Activated naive CD4-positive, alpha-beta T cell treated with anti-CD3 and anti-CD28 coated beads for 36 hours (primary cell): ENCODE measurements at regions not wholly inside any gene's neighbourhood (a gene's known extent, or its start where the extent isn't known, plus 50 kb on each side); places are given as distances from the start of the nearest gene placed in this dataset.

ENCODE experiments used
- CTCF ChIA-PET: fragments of 350-600 bp; sonication (Branson Sonifier 250); formaldehyde crosslinking; loops from one replicate; lab custom pipeline; 2021; ENCODE audit warnings: antibody characterized with exemption; lab: Charles Lee
- DNase-seq: peaks from one replicate; pipeline ENCODE4 v3.0.0-alpha.2; 2020
- H3K27ac Mint-ChIP-seq: one replicate; pipeline ENCODE4 v1.8.0; 2021; ENCODE audit warnings: mild to moderate bottlenecking, mixed read lengths
- H3K27me3 Mint-ChIP-seq: one replicate; pipeline ENCODE4 v1.8.0; 2021; ENCODE audit warnings: low read depth, mixed read lengths
- H3K36me3 Mint-ChIP-seq: one replicate; pipeline ENCODE4 v1.8.0; 2021; ENCODE audit warnings: low read depth, mixed read lengths
- H3K4me1 Mint-ChIP-seq: one replicate; pipeline ENCODE4 v1.8.0; 2021; ENCODE audit warnings: low read depth, mixed read lengths
- H3K4me3 Mint-ChIP-seq: one replicate; pipeline ENCODE4 v1.8.0; 2021; ENCODE audit warnings: mild to moderate bottlenecking, moderate library complexity, mixed read lengths
- H3K9me3 Mint-ChIP-seq: one replicate; pipeline ENCODE4 v1.8.0; 2021; ENCODE audit warnings: mixed read lengths
- intact Hi-C: fragments of 100-400 bp; cut with micrococcal nuclease; formaldehyde crosslinking; loops from one replicate; pipeline ENCODE4 v1.15.1; 2023

DNA sequence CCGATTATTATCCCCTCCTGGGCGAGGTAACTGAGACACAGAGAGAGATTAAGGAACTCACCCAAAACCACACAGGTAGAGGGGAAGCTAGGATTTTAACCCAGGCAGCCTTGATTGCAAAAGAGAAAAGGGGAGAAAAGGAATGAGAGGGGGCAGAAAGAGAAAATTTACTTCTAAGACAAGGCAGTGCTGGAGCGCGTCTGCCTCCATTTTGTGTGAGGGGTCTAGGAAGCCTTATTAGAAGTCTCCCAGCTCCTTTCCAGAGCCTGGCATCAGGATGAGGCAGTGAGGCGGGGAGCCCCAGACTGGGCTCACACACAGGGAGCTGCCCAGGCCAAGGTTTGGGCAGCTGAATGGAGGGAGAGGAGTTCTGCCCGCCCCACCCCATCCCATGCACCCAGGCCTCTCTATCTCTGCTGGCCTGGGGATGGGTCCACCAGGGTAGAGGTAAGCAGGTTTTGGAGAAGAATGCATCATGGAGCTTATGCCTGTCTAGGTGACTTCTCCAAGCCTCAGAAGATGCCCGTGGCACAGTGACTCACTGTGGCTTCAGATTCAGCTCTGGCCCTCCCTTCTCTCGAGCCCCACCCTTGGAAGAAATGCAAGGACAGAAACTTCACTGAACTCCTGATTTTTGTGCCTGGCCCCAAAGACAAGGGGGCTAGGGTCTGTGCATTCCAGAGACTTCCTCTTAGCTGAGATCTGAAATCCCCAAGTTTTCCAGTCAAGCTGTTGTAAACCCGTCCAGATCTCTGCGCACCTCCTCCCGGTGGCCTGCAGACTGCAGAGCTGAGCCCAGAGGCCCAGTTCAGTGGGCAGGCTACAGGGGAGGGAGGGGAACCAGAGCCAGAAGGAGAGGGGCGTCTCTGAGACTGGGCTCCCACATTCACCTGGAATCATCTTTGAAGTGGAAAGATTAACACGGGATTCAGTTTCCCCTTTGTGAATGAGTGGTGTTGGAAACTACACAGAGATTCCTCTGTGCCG, 95.1 kb upstream of the CDH5 start:
- no peak overlapping the region for H3K27ac Mint-ChIP-seq
- DNase-seq, result no peak
- H3K4me3 Mint-ChIP-seq, result no peak overlapping the region
- H3K36me3 Mint-ChIP-seq, result no peaks in the 10 kb centered on the region
- peaks cover 22% of the 10 kb centered on the region for H3K27me3 Mint-ChIP-seq
- peaks cover 3% of the 10 kb centered on the region for H3K9me3 Mint-ChIP-seq
- peaks cover 6% of the 10 kb centered on the region for H3K4me1 Mint-ChIP-seq
- intact Hi-C loops, result no loop called here
- CTCF ChIA-PET, result interaction anchor here (0.6 to 1.8 kb wide), 9 partner anchors 10 to 841 kb away, joined by 3 to 7 read pairs (median 3); no protein-coding TSS in a partner anchor

DNA sequence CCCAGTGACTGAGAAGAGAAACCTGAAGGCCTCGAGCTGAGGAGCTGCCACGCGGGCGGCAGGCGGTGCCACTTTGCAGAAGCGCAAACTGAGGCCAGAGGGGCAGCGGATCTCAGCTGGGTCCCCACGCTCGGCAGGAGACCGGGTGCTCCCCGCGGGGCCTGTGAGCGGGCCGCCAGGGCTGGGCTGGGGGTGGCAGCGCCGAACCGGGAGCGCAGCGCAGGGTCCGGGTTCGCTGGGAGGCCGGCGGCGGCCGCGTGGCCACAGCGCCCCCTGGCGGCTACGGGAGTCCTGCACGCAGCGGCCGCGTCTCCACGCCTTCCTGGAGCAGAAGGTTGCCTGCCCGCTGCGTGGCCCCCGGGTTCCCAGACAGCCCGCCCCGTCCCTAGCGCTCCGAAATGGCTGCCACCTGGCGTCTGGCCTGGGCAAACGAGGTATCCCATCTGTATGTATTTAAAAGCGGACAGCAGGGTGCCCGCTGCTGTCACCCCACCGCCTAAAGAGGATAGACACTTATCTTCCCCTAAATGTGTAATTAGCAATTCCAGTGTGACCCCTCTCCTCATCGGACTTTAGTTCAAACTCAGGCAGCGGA, 96.1 kb upstream of the CDH5 start:
- CTCF ChIA-PET, result interaction anchor here (1.0 to 1.8 kb wide), 4 partner anchors 9 to 246 kb away, joined by 3 to 7 read pairs (median 4); no protein-coding TSS in a partner anchor
- Mint-ChIP-seq H3K9me3 (no peaks in the 10 kb centered on the region), H3K27me3 (peaks cover 24% of the 10 kb centered on the region), H3K4me1 (peaks cover 6% of the 10 kb centered on the region), H3K36me3 (no peaks in the 10 kb centered on the region), H3K27ac (no peak overlapping the region), H3K4me3 (no peak overlapping the region)
- DNase-seq, result peak; percentile 58
- intact Hi-C loops, result no loop called here

DNA sequence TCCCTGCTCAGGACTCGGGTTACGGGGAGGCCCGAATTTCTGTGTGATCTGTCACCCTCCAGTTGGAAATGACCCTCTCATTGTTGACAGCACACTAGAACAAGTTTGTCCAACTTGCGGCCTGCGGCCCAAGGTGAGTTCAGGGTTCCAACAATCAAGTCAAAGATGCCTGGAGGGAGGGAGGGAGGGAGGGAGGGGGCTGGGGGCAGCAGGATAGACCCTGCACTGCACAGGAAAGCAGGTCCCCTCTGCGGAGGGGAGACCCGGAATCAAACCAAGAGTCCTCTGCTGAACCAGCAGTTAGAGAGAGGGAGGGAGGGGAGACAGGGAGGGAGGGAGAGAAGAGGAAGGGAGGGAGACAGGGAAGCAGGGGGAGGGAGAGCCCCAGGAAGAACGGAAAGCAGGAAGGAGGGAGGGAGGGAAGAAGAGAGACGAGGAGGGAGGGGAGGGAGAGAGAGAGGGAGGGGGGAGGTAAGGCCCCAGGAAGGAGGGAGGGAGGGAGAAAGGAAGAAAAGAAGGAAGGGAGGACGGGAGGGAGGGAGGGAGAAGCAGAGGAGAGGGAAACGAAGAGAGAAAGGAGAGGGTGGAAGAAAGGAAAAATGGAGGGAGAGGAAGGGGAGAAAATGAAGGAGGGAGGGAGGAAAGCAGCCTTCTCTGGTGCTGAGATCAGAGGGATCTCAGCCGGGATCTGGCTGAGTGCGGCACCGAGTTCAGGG, 96.7 kb upstream of the CDH5 start:
- H3K36me3 Mint-ChIP-seq, result no peaks in the 10 kb centered on the region
- CTCF ChIA-PET, result interaction anchor here (1.0 to 1.8 kb wide), 3 partner anchors 9 to 15 kb away, joined by 3 to 7 read pairs (median 3); no protein-coding TSS in a partner anchor
- intact Hi-C loops, result no loop called here
- no peak overlapping the region for H3K27ac Mint-ChIP-seq
- no peak for DNase-seq
- H3K4me1 Mint-ChIP-seq, result peaks cover 6% of the 10 kb centered on the region
- H3K4me3 Mint-ChIP-seq, result no peak overlapping the region
- H3K9me3 Mint-ChIP-seq, result no peaks in the 10 kb centered on the region
- peaks cover 29% of the 10 kb centered on the region for H3K27me3 Mint-ChIP-seq

DNA sequence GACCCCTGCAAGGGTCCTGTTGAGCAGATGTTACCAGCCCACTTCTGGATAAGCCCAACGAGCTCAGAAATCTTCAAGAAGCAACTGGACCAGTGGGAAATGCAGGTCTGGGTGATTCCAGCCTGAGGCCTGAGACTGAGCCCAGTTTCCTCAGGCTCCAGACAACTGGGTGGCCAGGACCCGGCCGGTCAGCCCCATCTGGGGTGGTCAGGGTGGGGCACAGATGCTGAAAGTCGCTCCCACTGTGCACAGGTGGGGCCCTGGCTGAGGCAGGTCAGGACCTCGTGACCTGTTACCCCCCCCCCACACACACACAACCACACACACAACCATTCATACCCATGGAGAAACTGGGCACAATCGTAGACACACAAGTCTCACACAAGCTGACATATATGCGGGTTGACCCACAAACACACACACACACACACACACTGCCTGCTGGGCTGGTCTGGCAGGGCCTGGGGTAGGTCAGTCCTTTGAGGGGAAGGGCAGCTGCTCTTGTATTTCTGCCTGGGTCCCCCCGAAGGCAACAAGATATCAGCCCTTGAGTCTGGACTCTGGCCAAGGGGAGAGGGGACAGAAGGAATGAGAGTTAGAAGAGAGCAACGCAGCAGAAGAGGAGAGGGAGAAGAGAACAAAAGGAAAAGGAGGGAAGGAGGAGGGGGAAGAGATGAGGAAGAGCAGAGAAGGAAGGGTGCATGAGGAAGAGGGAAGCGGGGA, 99.0 kb upstream of the CDH5 start:
- Mint-ChIP-seq H3K36me3 (no peaks in the 10 kb centered on the region), H3K4me1 (peaks cover 4% of the 10 kb centered on the region), H3K4me3 (no peak overlapping the region), H3K27me3 (peaks cover 35% of the 10 kb centered on the region), H3K27ac (no peak overlapping the region), H3K9me3 (no peaks in the 10 kb centered on the region)
- CTCF ChIA-PET, result no interaction called here
- no peak for DNase-seq
- intact Hi-C loops, result no loop called here

DNA sequence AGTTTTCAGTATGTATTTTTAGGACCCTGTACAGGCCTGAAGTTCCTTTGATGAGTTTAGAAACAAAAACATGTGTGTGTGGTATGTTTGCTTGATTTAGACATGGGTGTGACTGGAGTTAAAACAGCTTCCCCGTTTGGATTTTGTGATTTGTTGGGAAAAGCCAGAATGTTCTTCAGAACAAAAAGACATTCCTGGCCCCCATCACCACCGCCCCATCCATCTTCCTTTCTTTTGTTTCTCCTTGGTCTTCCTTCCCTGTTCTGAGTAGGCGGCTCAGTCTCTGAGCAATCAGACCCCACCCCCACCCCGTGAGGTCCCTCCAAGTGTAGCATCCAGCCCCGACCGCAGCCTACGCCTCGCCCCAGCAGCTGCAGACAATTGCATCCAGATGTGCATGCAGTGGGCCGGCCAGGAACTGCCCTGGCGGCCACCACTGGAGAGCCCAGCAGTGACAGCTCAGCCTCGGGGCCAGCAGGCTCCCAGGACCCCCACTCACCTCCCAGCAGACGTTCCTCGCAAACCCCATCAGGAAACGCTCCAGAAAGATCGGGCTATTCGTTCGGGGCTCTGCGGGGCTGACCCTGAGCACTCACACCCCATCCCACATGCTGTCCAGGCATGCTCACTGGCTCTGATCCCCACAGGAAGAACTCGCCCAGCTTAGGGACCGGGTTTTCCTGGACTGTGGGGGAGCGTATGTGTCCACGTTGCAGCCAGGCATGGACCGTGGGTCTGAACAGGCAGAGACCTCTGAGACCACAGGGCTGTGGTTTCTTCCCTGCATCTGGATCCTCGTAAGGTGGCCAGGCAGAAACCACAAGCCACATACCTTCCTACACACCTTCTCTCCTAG, 99.8 kb upstream of the CDH5 start:
- peaks cover 35% of the 10 kb centered on the region for H3K27me3 Mint-ChIP-seq
- H3K4me1 Mint-ChIP-seq, result peaks cover 4% of the 10 kb centered on the region
- no peak overlapping the region for H3K27ac Mint-ChIP-seq
- intact Hi-C loops, result no loop called here
- CTCF ChIA-PET, result no interaction called here
- no peak overlapping the region for H3K4me3 Mint-ChIP-seq
- DNase-seq, result no peak
- H3K36me3 Mint-ChIP-seq, result no peaks in the 10 kb centered on the region
- H3K9me3 Mint-ChIP-seq, result no peaks in the 10 kb centered on the region

DNA sequence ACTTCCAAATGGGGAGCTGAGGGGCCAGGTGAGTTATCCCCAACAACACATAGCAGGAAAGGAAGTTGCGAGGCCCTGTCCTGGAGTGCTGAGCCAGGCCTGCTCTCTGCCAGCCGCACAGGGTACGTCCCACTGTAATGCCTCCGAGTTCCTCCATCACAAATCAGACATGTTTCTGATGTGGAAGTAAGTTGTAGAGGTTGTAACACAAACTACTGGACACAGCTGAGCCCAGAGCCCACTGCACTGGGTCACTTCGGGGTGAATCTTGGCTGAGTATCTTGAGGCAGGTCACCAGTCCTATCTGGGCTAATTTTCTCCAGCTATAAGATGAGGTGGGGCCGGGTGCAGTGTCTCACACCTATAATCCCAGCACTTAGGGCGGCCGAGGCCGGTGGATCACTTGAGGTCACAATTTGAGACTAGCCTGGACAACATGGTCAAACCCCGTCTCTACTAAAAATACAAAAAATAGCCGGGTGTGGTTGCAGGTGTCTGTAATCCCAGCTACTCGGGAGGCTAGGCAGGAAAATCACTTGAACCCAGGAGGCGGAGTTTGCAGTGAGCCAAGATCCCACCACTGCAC, 100.8 kb upstream of the CDH5 start:
- no peak for DNase-seq
- Mint-ChIP-seq H3K27ac (no peak overlapping the region), H3K9me3 (no peaks in the 10 kb centered on the region), H3K4me1 (peaks cover 4% of the 10 kb centered on the region), H3K36me3 (no peaks in the 10 kb centered on the region), H3K4me3 (no peak overlapping the region), H3K27me3 (peaks cover 30% of the 10 kb centered on the region)
- intact Hi-C loops, result no loop called here
- CTCF ChIA-PET, result no interaction called here

DNA sequence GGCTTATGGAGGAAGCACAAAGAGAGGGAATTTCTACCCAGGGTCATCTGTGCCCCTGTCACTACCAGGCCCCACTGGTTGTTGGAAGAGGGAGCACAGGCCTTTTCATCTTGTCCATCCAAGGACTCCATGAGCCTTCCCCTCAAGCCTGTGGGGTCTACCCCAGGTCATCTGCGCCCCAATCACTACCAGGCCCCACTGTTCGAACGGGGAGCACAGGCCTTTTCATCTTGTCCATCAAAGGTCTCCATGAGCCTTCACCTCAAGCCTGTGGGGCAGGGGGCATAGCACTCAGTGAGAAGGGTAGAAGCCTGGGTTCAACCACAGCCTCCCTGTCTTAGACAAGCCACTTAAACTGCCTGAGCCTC, 101.5 kb upstream of the CDH5 start:
- no peak for DNase-seq
- CTCF ChIA-PET, result no interaction called here
- Mint-ChIP-seq H3K4me1 (peaks cover 4% of the 10 kb centered on the region), H3K4me3 (no peak overlapping the region), H3K9me3 (no peaks in the 10 kb centered on the region), H3K27ac (no peak overlapping the region), H3K36me3 (no peaks in the 10 kb centered on the region), H3K27me3 (peaks cover 29% of the 10 kb centered on the region)
- intact Hi-C loops, result no loop called here

DNA sequence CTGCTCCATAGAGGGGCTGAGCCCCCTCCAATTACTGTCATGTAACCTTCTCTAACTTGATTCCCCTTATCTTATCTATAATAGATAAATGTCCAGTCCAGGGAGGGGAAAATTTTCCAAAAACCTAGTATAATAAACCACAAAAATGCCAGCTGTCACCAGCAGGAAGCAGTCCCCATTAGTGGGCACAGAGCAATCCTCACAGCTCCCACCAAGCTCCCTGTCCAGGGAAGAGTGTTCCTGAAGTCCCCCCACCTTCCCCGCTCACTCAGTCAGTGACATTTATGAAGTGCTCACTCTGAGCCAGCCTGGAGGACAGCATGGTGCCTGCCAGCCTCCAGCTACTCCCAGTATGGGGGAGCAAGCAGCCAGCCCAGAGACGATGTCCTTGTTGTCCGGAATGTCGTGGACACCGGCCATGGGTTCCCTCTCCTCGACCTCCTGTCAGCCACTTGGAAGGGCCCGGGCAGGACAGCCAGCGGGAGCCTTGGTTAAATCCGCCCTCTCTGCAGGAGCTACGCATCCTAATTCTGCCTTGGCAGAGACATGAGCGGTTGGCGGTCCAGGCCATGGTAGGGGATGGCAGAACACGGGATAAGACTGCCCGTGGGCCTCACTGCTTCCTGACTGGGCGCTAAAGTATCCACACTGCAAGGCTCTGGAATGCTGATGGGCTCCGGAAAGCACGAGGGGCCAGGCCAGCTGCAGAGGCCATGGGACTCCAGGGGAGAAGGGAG, 102.0 kb upstream of the CDH5 start:
- Mint-ChIP-seq H3K4me1 (peaks cover 4% of the 10 kb centered on the region), H3K4me3 (no peak overlapping the region), H3K27ac (no peak overlapping the region), H3K36me3 (no peaks in the 10 kb centered on the region), H3K9me3 (no peaks in the 10 kb centered on the region), H3K27me3 (peaks cover 29% of the 10 kb centered on the region)
- no peak for DNase-seq
- CTCF ChIA-PET, result no interaction called here
- intact Hi-C loops, result no loop called here

DNA sequence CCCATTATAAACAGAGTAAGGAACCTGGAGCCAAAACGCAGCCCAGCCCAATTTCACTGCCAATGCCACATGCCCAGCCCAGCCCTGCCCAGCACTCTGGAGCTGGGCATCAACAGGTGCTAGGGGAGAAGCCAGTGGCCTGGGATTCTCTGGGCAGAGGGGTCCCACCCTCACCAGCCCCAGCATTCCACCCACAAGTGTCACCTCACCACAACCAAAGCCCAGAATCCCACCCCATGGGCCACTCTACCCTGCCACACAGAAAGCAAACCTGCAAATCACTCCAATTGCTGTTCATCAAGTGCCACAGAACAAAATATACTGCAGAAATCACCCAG, 102.5 kb upstream of the CDH5 start:
- Mint-ChIP-seq H3K4me3 (no peak overlapping the region), H3K27me3 (peaks cover 26% of the 10 kb centered on the region), H3K4me1 (peaks cover 4% of the 10 kb centered on the region), H3K27ac (no peak overlapping the region), H3K36me3 (no peaks in the 10 kb centered on the region), H3K9me3 (no peaks in the 10 kb centered on the region)
- no peak for DNase-seq
- CTCF ChIA-PET, result interaction anchor here (1.9 kb wide), 1 partner anchor 93 kb away, joined by 5 read pairs; no protein-coding TSS in a partner anchor
- intact Hi-C loops, result no loop called here

DNA sequence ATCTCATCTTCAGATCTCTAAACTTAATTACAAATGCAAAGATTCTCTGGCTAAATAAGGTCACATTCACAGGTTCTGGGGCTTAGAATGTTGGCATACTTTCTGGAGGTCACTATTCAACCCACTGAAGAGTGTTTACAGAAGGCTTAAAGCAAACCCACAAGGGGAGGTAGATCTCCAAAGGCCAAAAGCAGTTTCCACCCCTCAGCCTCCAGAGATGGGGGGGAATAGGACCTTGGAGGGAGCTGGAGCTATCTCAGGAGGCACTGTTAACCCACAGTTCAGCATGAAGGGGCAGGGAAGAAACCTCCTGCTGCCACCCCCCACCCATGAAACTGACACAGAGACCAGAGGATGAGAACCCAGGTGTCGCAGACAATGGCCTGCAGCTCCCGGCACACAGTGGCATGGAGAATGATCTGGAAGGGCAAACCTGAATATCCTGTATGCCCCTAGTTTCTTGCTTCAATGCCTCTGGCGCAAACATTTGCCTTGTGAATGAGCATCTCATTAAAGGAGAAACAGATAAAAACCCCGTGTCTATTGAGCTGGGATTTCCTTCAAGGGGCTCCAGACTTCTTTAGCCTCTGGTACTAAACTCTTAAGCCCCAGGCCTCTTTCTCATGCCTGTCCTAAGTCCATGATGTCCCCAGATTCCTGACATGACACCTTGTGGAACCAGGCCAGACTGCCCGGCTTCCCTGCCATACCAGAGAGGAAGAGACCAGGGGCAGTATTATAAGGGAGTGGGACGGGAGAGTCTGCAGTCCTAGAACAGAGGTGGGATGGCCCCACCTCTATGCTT, 103.1 kb upstream of the CDH5 start:
- no peak overlapping the region for H3K27ac Mint-ChIP-seq
- intact Hi-C loops, result no loop called here
- no peak overlapping the region for H3K4me3 Mint-ChIP-seq
- CTCF ChIA-PET, result interaction anchor here (1.9 kb wide), 1 partner anchor 93 kb away, joined by 5 read pairs; no protein-coding TSS in a partner anchor
- H3K36me3 Mint-ChIP-seq, result no peaks in the 10 kb centered on the region
- peaks cover 26% of the 10 kb centered on the region for H3K27me3 Mint-ChIP-seq
- no peak for DNase-seq
- no peaks in the 10 kb centered on the region for H3K9me3 Mint-ChIP-seq
- peaks cover 4% of the 10 kb centered on the region for H3K4me1 Mint-ChIP-seq
